ENCODE measurements at regions not wholly inside any gene's neighbourhood (a gene's known extent, or its start where the extent isn't known, plus 50 kb on each side); places are given as distances from the start of the nearest gene placed in this dataset.
"Not testable (repeated sequence)": the region's sequence is repeated elsewhere in the genome, so short reads cannot be mapped to it uniquely, and the experiment has no call there.

- no peak for DNase-seq
Measured at GRCh38 chr20:4465212-4465611, 216.1 kb upstream of the ADRA1D start.

- not testable (repeated sequence) for DNase-seq
Measured at GRCh38 chr20:4462801-4463200, 213.7 kb upstream of the ADRA1D start.

- DNase-seq = no peak
Measured at GRCh38 chr20:4459081-4459480, 210.0 kb upstream of the ADRA1D start.

GRCh38 chr20:4457566-4458543 is 208.8 kb upstream of the ADRA1D start:
- no peak for DNase-seq

GRCh38 chr20:4455996-4456395 is 206.9 kb upstream of the ADRA1D start:
- no peak for DNase-seq

GRCh38 chr20:4455301-4455701 is 206.2 kb upstream of the ADRA1D start:
- no peak for DNase-seq

- DNase-seq = no peak
Measured at GRCh38 chr20:4454111-4454510, 205.0 kb upstream of the ADRA1D start.

- no peak for DNase-seq
Measured at GRCh38 chr20:4453359-4453758, 204.3 kb upstream of the ADRA1D start.

- no peak for DNase-seq
Measured at GRCh38 chr20:4451487-4452081, 202.5 kb upstream of the ADRA1D start.

GRCh38 chr20:4449957-4450715 is 201.0 kb upstream of the ADRA1D start:
- DNase-seq = no peak

GRCh38 chr20:4445784-4446183 is 196.7 kb upstream of the ADRA1D start:
- DNase-seq = no peak

GRCh38 chr20:4445331-4445730 is 196.2 kb upstream of the ADRA1D start:
- no peak for DNase-seq

- no peak for DNase-seq
Measured at GRCh38 chr20:4444404-4444803, 195.3 kb upstream of the ADRA1D start.

- DNase-seq = no peak
Measured at GRCh38 chr20:4443016-4443415, 193.9 kb upstream of the ADRA1D start.

- no peak for DNase-seq
Measured at GRCh38 chr20:4441871-4442270, 192.8 kb upstream of the ADRA1D start.

GRCh38 chr20:4441191-4441590 is 192.1 kb upstream of the ADRA1D start:
- DNase-seq = no peak

- no peak for DNase-seq
Measured at GRCh38 chr20:4439461-4439860, 190.4 kb upstream of the ADRA1D start.

GRCh38 chr20:4437131-4437530 is 188.0 kb upstream of the ADRA1D start:
- no peak for DNase-seq

- DNase-seq = no peak
Measured at GRCh38 chr20:4435671-4436455, 186.8 kb upstream of the ADRA1D start.

GRCh38 chr20:4435225-4435624 is 186.1 kb upstream of the ADRA1D start:
- no peak for DNase-seq

- no peak for DNase-seq
Measured at GRCh38 chr20:4434681-4435080, 185.6 kb upstream of the ADRA1D start.

GRCh38 chr20:4431446-4431845 is 182.4 kb upstream of the ADRA1D start:
- no peak for DNase-seq

- DNase-seq = not testable (repeated sequence)
Measured at GRCh38 chr20:4430826-4431225, 181.7 kb upstream of the ADRA1D start.

Measured in stimulated activated CD8-positive, alpha-beta memory T cell treated with anti-CD3 and anti-CD28 coated beads, Interleukin-4, amount 100 ng/mL, for 48 hours (primary cell).